Esophagus muscularis mucosa (tissue), 4 donors: ENCODE measurements at regions not wholly inside any gene's neighbourhood (a gene's known extent, or its start where the extent isn't known, plus 50 kb on each side); places are given as distances from the start of the nearest gene placed in this dataset.

ENCODE experiments used
- DNase-seq: peaks from one replicate; pipeline ENCODE4 v3.0.0-alpha.2; 2017; ENCODE audit errors: extremely low spot score
- H3K27ac ChIP-seq, 4 donors: fragments of 200-600 bp; sonication (generic); replicated peaks in 1 of 4; 1 replicate in 3 of 4; 2 replicates in 1 of 4; pipeline ENCODE4 v1.5.1; 2016 to 2019; ENCODE audit warnings: mild to moderate bottlenecking in 1 of 4
- H3K27me3 ChIP-seq, 4 donors: fragments of 200-600 bp; sonication (generic); one replicate each; pipeline versions ENCODE4 v1.5.1 to v1.6.0; 2016 to 2019
- H3K36me3 ChIP-seq, 4 donors: fragments of 200-600 bp; sonication (generic); one replicate each; pipeline ENCODE4 v1.5.1; 2016 to 2019
- H3K4me1 ChIP-seq, 4 donors: fragments of 200-600 bp; sonication (generic); one replicate each; pipeline ENCODE4 v1.5.1; 2016 to 2019
- H3K4me3 ChIP-seq, 4 donors: fragments of 200-600 bp; sonication (generic); 1 replicate in 2 of 4; 2 replicates in 2 of 4; pipeline ENCODE4 v1.5.1; 2016 to 2019; ENCODE audit warnings: mild to moderate bottlenecking in 4 of 4, moderate library complexity in 1 of 4
- H3K9me3 ChIP-seq, 4 donors: fragments of 200-600 bp; sonication (generic); 1 replicate in 3 of 4; 2 replicates in 1 of 4; pipeline ENCODE4 v1.5.1; 2016 to 2019
- CTCF ChIP-seq, 3 experiments: fragments of 200-600 bp in 2 of 3; fragments of 450-650 bp in 1 of 3; sonication (generic) in 2 of 3; IDR thresholded peaks; one replicate each; pipeline ENCODE4 v1.5.1; 2017 to 2019; ENCODE audit warnings: antibody characterized with exemption in 3 of 3, mild to moderate bottlenecking in 2 of 3, moderate library complexity in 1 of 3
- EP300 ChIP-seq: sonication (generic); formaldehyde crosslinking; IDR thresholded peaks from one replicate; pipeline ENCODE4 v1.6.1; 2017; ENCODE audit warnings: antibody characterized with exemption
- POLR2A ChIP-seq: fragments of 450-650 bp; IDR thresholded peaks from one replicate; pipeline ENCODE4 v1.6.1; 2017; ENCODE audit warnings: antibody characterized with exemption, moderate library complexity, mild to moderate bottlenecking, low read depth
- POLR2AphosphoS5 ChIP-seq, 2 donors: sonication (generic); formaldehyde crosslinking; IDR thresholded peaks; one replicate each; pipeline ENCODE4 v1.6.1; 2017; ENCODE audit warnings: antibody characterized with exemption in 2 of 2
- WGBS: methylation state at CpG from one replicate; pipeline ENCODE4 v1.1.5; 2018; 5-methylcytosine and 5-hydroxymethylcytosine counted together
- intact Hi-C: fragments of 100-400 bp; cut with DNase I; formaldehyde crosslinking; loops from one replicate; pipeline ENCODE4 v1.15.1; 2023

- no peaks in the 10 kb centered on the region for H3K9me3 ChIP-seq
- H3K4me1 ChIP-seq, result peaks cover 30 to 48% (median 43%) of the 10 kb centered on the region in 4 donors
- no peak overlapping the region for H3K4me3 ChIP-seq
- no peak overlapping the region for H3K27ac ChIP-seq
- no peak for TF ChIP-seq POLR2A
- no peak for TF ChIP-seq POLR2AphosphoS5 (IDR thresholded peaks at IDR 0.05)
- no peak for TF ChIP-seq EP300
- TF ChIP-seq CTCF (IDR thresholded peaks at IDR 0.05), result no peak
- peaks cover 0 to 14% (median 8%) of the 10 kb centered on the region in 4 donors for H3K36me3 ChIP-seq
- intact Hi-C loops, result no loop called here
- DNase-seq, result no peak
- WGBS, result 79% methylated on average over 1 of the region's 1 CpG
- no peaks in the 10 kb centered on the region for H3K27me3 ChIP-seq
These were observed 54.6 kb downstream of the RIN2 start for GRCh38 chr20:19812696-19813095.

GRCh38 chr20:19813846-19814640, 56.0 kb downstream of the RIN2 start:
- Histone ChIP-seq H3K4me1 (peaks cover 28 to 43% (median 38%) of the 10 kb centered on the region in 4 donors), H3K36me3 (peaks cover 0 to 10% (median 7%) of the 10 kb centered on the region in 4 donors), H3K27me3 (no peaks in the 10 kb centered on the region), H3K27ac (peak overlapping the region; percentile 4 to 43 (median 25)), H3K9me3 (no peaks in the 10 kb centered on the region), H3K4me3 (no peak overlapping the region)
- no peak for DNase-seq
- intact Hi-C loops, result no loop called here
- TF ChIP-seq CTCF (IDR thresholded peaks at IDR 0.05), result no peak
- TF ChIP-seq POLR2AphosphoS5 (IDR thresholded peaks at IDR 0.05), result no peak
- TF ChIP-seq EP300, result no peak
- no peak for TF ChIP-seq POLR2A
- WGBS, result 66% methylated on average over 9 of the region's 9 CpGs

GRCh38 chr20:19815553-19815991, 57.5 kb downstream of the RIN2 start:
- H3K4me1 ChIP-seq, result peaks cover 28 to 43% (median 38%) of the 10 kb centered on the region in 4 donors
- no peaks in the 10 kb centered on the region for H3K36me3 ChIP-seq
- TF ChIP-seq CTCF (IDR thresholded peaks at IDR 0.05), result peak in 2 of 3 experiments; percentile 13 to 29
- no peak for TF ChIP-seq EP300
- TF ChIP-seq POLR2A, result no peak
- peak; percentile 64 to 69 for TF ChIP-seq POLR2AphosphoS5 (IDR thresholded peaks at IDR 0.05)
- H3K4me3 ChIP-seq, result no peak overlapping the region
- no peak for DNase-seq
- WGBS, result 31% methylated on average over 8 of the region's 8 CpGs
- intact Hi-C loops, result no loop called here
- H3K9me3 ChIP-seq, result no peaks in the 10 kb centered on the region
- peak overlapping the region; percentile 10 to 43 (median 30) for H3K27ac ChIP-seq
- no peaks in the 10 kb centered on the region for H3K27me3 ChIP-seq

- H3K27ac ChIP-seq, result peak overlapping the region in 2 of 4 donors; percentile 3 to 21
- intact Hi-C loops, result no loop called here
- no peaks in the 10 kb centered on the region for H3K36me3 ChIP-seq
- H3K27me3 ChIP-seq, result no peaks in the 10 kb centered on the region
- no peak for DNase-seq
- 91% methylated on average over 4 of the region's 4 CpGs for WGBS
- H3K4me1 ChIP-seq, result peaks cover 28 to 44% (median 38%) of the 10 kb centered on the region in 4 donors
- no peaks in the 10 kb centered on the region for H3K9me3 ChIP-seq
- H3K4me3 ChIP-seq, result no peak overlapping the region
- TF ChIP-seq POLR2AphosphoS5 (IDR thresholded peaks at IDR 0.05) (no peak), EP300 (no peak), POLR2A (no peak), CTCF (IDR thresholded peaks at IDR 0.05) (no peak)
These were observed 58.3 kb downstream of the RIN2 start for GRCh38 chr20:19816386-19816785.
